Prostate gland (tissue), 2 donors: ENCODE measurements at regions not wholly inside any gene's neighbourhood (a gene's known extent, or its start where the extent isn't known, plus 50 kb on each side); places are given as distances from the start of the nearest gene placed in this dataset.
"Not testable (repeated sequence)": the region's sequence is repeated elsewhere in the genome, so short reads cannot be mapped to it uniquely, and the experiment has no call there.

ENCODE experiments used
- CTCF ChIP-seq, 4 experiments: fragments of 200-600 bp in 2 of 4; fragments of 450-650 bp in 2 of 4; sonication (generic) in 2 of 4; IDR thresholded peaks; 1 replicate in 3 of 4; 2 replicates in 1 of 4; pipeline ENCODE4 v1.5.1; 2016 to 2019; ENCODE audit warnings: antibody characterized with exemption in 4 of 4, mild to moderate bottlenecking in 2 of 4, moderate library complexity in 2 of 4
- POLR2A ChIP-seq: fragments of 450-650 bp; IDR thresholded peaks from one replicate; pipeline ENCODE4 v1.6.1; 2016; ENCODE audit warnings: antibody characterized with exemption, mild to moderate bottlenecking
- POLR2AphosphoS5 ChIP-seq: sonication (generic); formaldehyde crosslinking; IDR thresholded peaks from one replicate; pipeline ENCODE4 v1.6.1; 2017; ENCODE audit warnings: antibody characterized with exemption

GRCh38 chr4:187750652-187751051, 244.9 kb upstream of the ZFP42 start:
- TF ChIP-seq CTCF (IDR thresholded peaks at IDR 0.05); POLR2AphosphoS5; POLR2A: not testable (repeated sequence)
